Gastroesophageal sphincter (tissue), 4 donors: ENCODE measurements at regions not wholly inside any gene's neighbourhood (a gene's known extent, or its start where the extent isn't known, plus 50 kb on each side); places are given as distances from the start of the nearest gene placed in this dataset.
"Not testable (repeated sequence)": the region's sequence is repeated elsewhere in the genome, so short reads cannot be mapped to it uniquely, and the experiment has no call there.

Source experiments
- ATAC-seq: fragments of 150-250 bp; one replicate; pipeline ENCODE4 v1.9.1; 2016; ENCODE audit warnings: mild to moderate bottlenecking, moderate library complexity
- H3K27ac ChIP-seq, 4 donors: fragments of 200-600 bp; sonication (generic) in 3 of 4; 1 replicate in 3 of 4; 2 replicates in 1 of 4; pipeline ENCODE4 v1.5.1; 2016 to 2019
- H3K27me3 ChIP-seq: fragments of 200-600 bp; sonication (generic); one replicate; pipeline ENCODE4 v1.5.1; 2019
- H3K36me3 ChIP-seq, 2 donors: fragments of 200-600 bp; sonication (generic); one replicate each; pipeline ENCODE4 v1.5.1; 2019; ENCODE audit warnings: control low read depth in 1 of 2
- H3K4me1 ChIP-seq, 3 donors: fragments of 200-600 bp; sonication (generic); 1 replicate in 2 of 3; 2 replicates in 1 of 3; pipeline ENCODE4 v1.5.1; 2016 to 2019; ENCODE audit warnings: control low read depth in 2 of 3
- H3K4me3 ChIP-seq, 2 donors: fragments of 200-600 bp; sonication (generic); one replicate each; pipeline ENCODE4 v1.5.1; 2019; ENCODE audit warnings: mild to moderate bottlenecking in 1 of 2, moderate library complexity in 1 of 2
- H3K9me3 ChIP-seq, 3 donors: fragments of 200-600 bp; sonication (generic); one replicate each; pipeline ENCODE4 v1.5.1; 2017 to 2019; ENCODE audit warnings: control low read depth in 2 of 3
- CTCF ChIP-seq, 4 experiments: fragments of 200-600 bp in 2 of 4; fragments of 450-650 bp in 2 of 4; sonication (generic) in 1 of 4; IDR thresholded peaks; one replicate each; pipeline ENCODE4 v1.5.1; 2017 to 2019; ENCODE audit warnings: antibody characterized with exemption in 4 of 4, mild to moderate bottlenecking in 2 of 4, moderate library complexity in 2 of 4
- EP300 ChIP-seq: sonication (generic); formaldehyde crosslinking; IDR thresholded peaks from one replicate; pipeline ENCODE4 v1.6.1; 2017; ENCODE audit warnings: antibody characterized with exemption, mild to moderate bottlenecking
- POLR2A ChIP-seq, 2 donors: fragments of 450-650 bp; IDR thresholded peaks; one replicate each; pipeline ENCODE4 v1.6.1; 2017; ENCODE audit warnings: antibody characterized with exemption in 2 of 2, mild to moderate bottlenecking in 2 of 2, moderate library complexity in 1 of 2
- POLR2AphosphoS5 ChIP-seq: sonication (generic); formaldehyde crosslinking; IDR thresholded peaks from one replicate; pipeline ENCODE4 v1.6.1; 2017; ENCODE audit warnings: antibody characterized with exemption
- WGBS, 2 donors: methylation state at CpG; one replicate each; pipeline ENCODE4 v1.1.5; 2018; ENCODE audit warnings: low coverage in 1 of 2; 5-methylcytosine and 5-hydroxymethylcytosine counted together

GRCh38 chr2:84169871-84170270 is 289.2 kb downstream of the SUCLG1 start:
- 92 to 93% methylated on average over 2 of the region's 2 CpGs for WGBS, 2 donors

GRCh38 chr2:84168552-84168951 is 290.5 kb downstream of the SUCLG1 start:
- H3K4me1 ChIP-seq, H3K27me3 ChIP-seq, H3K4me3 ChIP-seq, H3K27ac ChIP-seq, ATAC-seq, H3K9me3 ChIP-seq, H3K36me3 ChIP-seq: not testable (repeated sequence)
- WGBS, 2 donors: 60% methylated on average over 1 of the region's 1 CpG; no CpG with 5 or more reads in 1 of the 2 donors

More at GRCh38 chr2:84169871-84170270, 289.2 kb downstream of the SUCLG1 start:
- no peaks in the 10 kb centered on the region for H3K4me1 ChIP-seq
- H3K27ac ChIP-seq: no peak overlapping the region
- H3K4me3 ChIP-seq: no peak overlapping the region
- no peak for TF ChIP-seq EP300
- TF ChIP-seq POLR2A (IDR thresholded peaks at IDR 0.05): no peak
- no peak for TF ChIP-seq POLR2AphosphoS5
- TF ChIP-seq CTCF (IDR thresholded peaks at IDR 0.05): no peak
- no peak for ATAC-seq
- H3K27me3 ChIP-seq: no peaks in the 10 kb centered on the region
- H3K9me3 ChIP-seq: no peaks in the 10 kb centered on the region
- no peaks in the 10 kb centered on the region for H3K36me3 ChIP-seq

- no peak for TF ChIP-seq POLR2AphosphoS5
- TF ChIP-seq CTCF (IDR thresholded peaks at IDR 0.05): no peak
- TF ChIP-seq EP300: no peak
- no peak for TF ChIP-seq POLR2A (IDR thresholded peaks at IDR 0.05)
- H3K4me3 ChIP-seq: no peak overlapping the region
- ATAC-seq: no peak
- no peaks in the 10 kb centered on the region for H3K9me3 ChIP-seq
- H3K36me3 ChIP-seq: no peaks in the 10 kb centered on the region
- H3K27me3 ChIP-seq: no peaks in the 10 kb centered on the region
- 85 to 90% methylated on average over 2 of the region's 2 CpGs for WGBS, 2 donors
- H3K27ac ChIP-seq: no peak overlapping the region
- no peaks in the 10 kb centered on the region for H3K4me1 ChIP-seq
These were observed 293.8 kb downstream of the SUCLG1 start for GRCh38 chr2:84165256-84165655.

GRCh38 chr2:84160453-84160852 is 298.6 kb downstream of the SUCLG1 start:
- no peaks in the 10 kb centered on the region for H3K9me3 ChIP-seq
- H3K27me3 ChIP-seq: no peaks in the 10 kb centered on the region
- no peak for ATAC-seq
- H3K4me3 ChIP-seq: no peak overlapping the region
- no peak overlapping the region for H3K27ac ChIP-seq
- H3K4me1 ChIP-seq: no peaks in the 10 kb centered on the region
- H3K36me3 ChIP-seq: no peaks in the 10 kb centered on the region
- TF ChIP-seq EP300: no peak
- TF ChIP-seq POLR2AphosphoS5: no peak
- no peak for TF ChIP-seq CTCF (IDR thresholded peaks at IDR 0.05)
- TF ChIP-seq POLR2A (IDR thresholded peaks at IDR 0.05): no peak
- 83% methylated on average over 1 of the region's 1 CpG; no CpG with 5 or more reads in 1 of the 2 donors for WGBS, 2 donors

DNA sequence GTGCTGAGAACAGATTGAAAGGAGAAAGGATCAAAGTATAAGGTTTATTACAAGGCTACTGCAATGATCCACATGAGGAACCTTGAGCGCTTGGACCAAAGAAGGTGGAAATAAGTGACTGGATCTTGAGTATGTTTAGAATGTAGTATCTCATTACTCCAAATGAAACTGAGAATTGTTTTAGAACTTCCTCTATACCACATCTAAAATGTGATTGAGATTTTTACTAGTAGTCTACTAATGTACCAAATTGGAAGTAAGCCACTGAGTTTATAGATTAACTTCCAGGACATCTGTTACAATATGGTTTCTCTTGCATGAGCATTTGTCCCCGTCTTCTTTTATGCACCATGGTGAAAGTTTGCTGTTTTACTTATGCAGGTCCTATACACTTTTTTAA is 300.5 kb downstream of the SUCLG1 start:
- WGBS, 2 donors: 96 to 100% methylated on average over 2 of the region's 2 CpGs
- Histone ChIP-seq H3K27ac (no peak overlapping the region), H3K4me3 (no peak overlapping the region), H3K36me3 (no peaks in the 10 kb centered on the region), H3K4me1 (no peaks in the 10 kb centered on the region), H3K27me3 (no peaks in the 10 kb centered on the region), H3K9me3 (no peaks in the 10 kb centered on the region)
- ATAC-seq: no peak
- TF ChIP-seq POLR2A (IDR thresholded peaks at IDR 0.05) (no peak), CTCF (IDR thresholded peaks at IDR 0.05) (no peak), EP300 (no peak), POLR2AphosphoS5 (no peak)
